Endothelial cell of umbilical vein (primary cell): ENCODE measurements at regions not wholly inside any gene's neighbourhood (a gene's known extent, or its start where the extent isn't known, plus 50 kb on each side); places are given as distances from the start of the nearest gene placed in this dataset.

Experiments used
- BruUV-seq: library from RNA; stranded (reverse); fragments of 400-500 nt; replicated peaks from 2 replicates; lab custom pipeline; 2021; lab: Mats Ljungman, UMichigan
- CTCF ChIA-PET: fragments of 300-600, 350-600 bp; sonication (Branson Sonifier 250); formaldehyde crosslinking; loops from one replicate; lab custom pipeline; 2021; ENCODE audit warnings: antibody characterized with exemption, inconsistent platforms; lab: Charles Lee
- POLR2A ChIA-PET: fragments of 300-600, 350-600 bp; sonication (Branson Sonifier 250); formaldehyde crosslinking; loops from one replicate; lab custom pipeline; 2021; ENCODE audit warnings: antibody characterized with exemption, inconsistent platforms; lab: Charles Lee
- DNase-seq: peaks from one replicate; pipeline ENCODE4 v3.0.0-alpha.2; 2011; ENCODE audit warnings: low read depth, low spot score
- FAIRE-seq: peaks from 2 replicates; lab custom pipeline; 2011; peaks lifted over from hg19 to GRCh38; lab: Jason Lieb, UNC
- H2AFZ ChIP-seq: 2 replicates; pipeline ENCODE4 v1.6.0; 2012; ENCODE audit warnings: low read depth, low read length, control low read depth, inconsistent platforms
- H3K27ac ChIP-seq: 2 replicates; pipeline ENCODE4 v1.5.1; 2011; ENCODE audit warnings: low read depth, mild to moderate bottlenecking, control low read depth, low read length, moderate library complexity; ENCODE audit not compliant: insufficient read depth
- H3K27me3 ChIP-seq, 2 experiments: 2 replicates each; pipeline versions ENCODE4 v1.6.0 to v1.6.1; 2011; ENCODE audit warnings: low read length in 2 of 2, mixed read lengths in 1 of 2; ENCODE audit not compliant: control insufficient read depth in 2 of 2, insufficient read depth in 2 of 2
- H3K36me3 ChIP-seq, 2 experiments: 2 replicates in 1 of 2; 3 replicates in 1 of 2; pipeline ENCODE4 v1.5.1; 2011; ENCODE audit warnings: low read length in 2 of 2, mild to moderate bottlenecking in 1 of 2, moderate library complexity in 1 of 2; ENCODE audit not compliant: control insufficient read depth in 2 of 2, insufficient read depth in 2 of 2; ENCODE audit errors: extremely low read depth in 1 of 2
- H3K4me1 ChIP-seq: 3 replicates; pipeline ENCODE4 v1.5.1; 2011; ENCODE audit warnings: mild to moderate bottlenecking, low read length; ENCODE audit not compliant: control insufficient read depth, insufficient read depth; ENCODE audit errors: extremely low read depth
- H3K4me2 ChIP-seq: 2 replicates; pipeline ENCODE4 v1.6.1; 2011; ENCODE audit warnings: low read length, control low read depth, mixed read lengths; ENCODE audit not compliant: insufficient read depth
- H3K4me3 ChIP-seq, 3 experiments: fragments of 200-600 bp in 1 of 3; sonication (generic), shearing (Covaris generic) in 1 of 3; replicated peaks in 1 of 3; 2 replicates each; pipeline ENCODE4 v1.5.1; 2011 to 2016; ENCODE audit warnings: control low read depth in 3 of 3, low read length in 3 of 3, mild to moderate bottlenecking in 2 of 3, inconsistent platforms in 1 of 3, low read depth in 1 of 3, moderate library complexity in 1 of 3; ENCODE audit not compliant: insufficient read depth in 1 of 3
- H3K79me2 ChIP-seq: 2 replicates; pipeline ENCODE4 v1.6.0; 2012; ENCODE audit warnings: low read length, inconsistent platforms; ENCODE audit not compliant: control insufficient read depth, insufficient read depth
- H3K9ac ChIP-seq: replicated peaks from 2 replicates; pipeline ENCODE3; 2011; ENCODE audit warnings: low read length, control low read depth; ENCODE audit not compliant: insufficient read depth; ENCODE audit errors: extremely low read depth
- H3K9me1 ChIP-seq: replicated peaks from 3 replicates; pipeline ENCODE4 v1.6.0; 2011; ENCODE audit warnings: mild to moderate bottlenecking, low read length; ENCODE audit not compliant: control insufficient read depth, insufficient read depth; ENCODE audit errors: extremely low read depth
- H3K9me3 ChIP-seq: replicated peaks from 2 replicates; pipeline ENCODE4 v1.5.1; 2012; ENCODE audit warnings: low read length, inconsistent platforms; ENCODE audit not compliant: control insufficient read depth, insufficient read depth
- H4K20me1 ChIP-seq: replicated peaks from 2 replicates; pipeline ENCODE3; 2011; ENCODE audit warnings: mild to moderate bottlenecking, low read length; ENCODE audit not compliant: control insufficient read depth, insufficient read depth; ENCODE audit errors: extremely low read depth
- EZH2 ChIP-seq: IDR thresholded peaks from 2 replicates; pipeline ENCODE4 v1.6.1; 2012; ENCODE audit warnings: borderline replicate concordance, low read depth, mild to moderate bottlenecking, moderate library complexity, low read length, inconsistent platforms; ENCODE audit not compliant: severe bottlenecking
- FOS ChIP-seq: IDR thresholded peaks from 2 replicates; pipeline ENCODE4 v1.6.1; 2011; ENCODE audit warnings: mild to moderate bottlenecking, low read length, moderate library complexity, borderline replicate concordance; ENCODE audit not compliant: insufficient read depth
- GATA2 ChIP-seq: IDR thresholded peaks from 2 replicates; pipeline ENCODE4 v1.7.0; 2011; ENCODE audit warnings: low read depth, mild to moderate bottlenecking, moderate library complexity, mixed read lengths, low read length; ENCODE audit not compliant: insufficient read length, insufficient read depth
- JUN ChIP-seq: IDR thresholded peaks from 2 replicates; pipeline ENCODE4 v1.6.1; 2011; ENCODE audit warnings: borderline replicate concordance, low read depth; ENCODE audit not compliant: insufficient read length, insufficient read depth
- MYC ChIP-seq: IDR thresholded peaks from one replicate; pipeline ENCODE4 v1.6.1; 2011; ENCODE audit warnings: mild to moderate bottlenecking, low read depth, low read length
- POLR2A ChIP-seq: IDR thresholded peaks from 2 replicates; pipeline ENCODE4 v1.6.1; 2012; ENCODE audit warnings: low read depth, mild to moderate bottlenecking, control low read depth, low read length
- POLR2AphosphoS5 ChIP-seq: IDR thresholded peaks from 2 replicates; pipeline ENCODE4 v1.6.1; 2012; ENCODE audit warnings: low read depth, mild to moderate bottlenecking, control low read depth, low read length, moderate library complexity; ENCODE audit not compliant: insufficient read depth
- dilution Hi-C: fragments of 300-500 bp; cut with MboI; formaldehyde crosslinking; loops from one replicate; pipeline ENCODE4 v1.15.0; 2019; ENCODE audit warnings: low sequenced_read_pairs; ENCODE audit not compliant: extremely low pct_ligation_motif_present
- intact Hi-C: fragments of 100-400 bp; cut with micrococcal nuclease; formaldehyde crosslinking; loops from one replicate; pipeline ENCODE4 v1.10.0; 2022
- TF ChIP-seq, protein P1 (sequence below): IDR thresholded peaks from 2 replicates; pipeline ENCODE4 v1.6.1; 2011; ENCODE audit not compliant: insufficient read depth, insufficient read length
- TF ChIP-seq, protein P2 (sequence below), 2 donors: IDR thresholded peaks; 1 replicate in 1 of 2; 2 replicates in 1 of 2; pipeline ENCODE4 v1.5.1; 2011; ENCODE audit warnings: low read length in 2 of 2, mild to moderate bottlenecking in 2 of 2, moderate library complexity in 2 of 2, control low read depth in 1 of 2, inconsistent platforms in 1 of 2, low read depth in 1 of 2; ENCODE audit not compliant: insufficient read depth in 1 of 2; ENCODE audit errors: extremely low read depth in 1 of 2

DNA sequence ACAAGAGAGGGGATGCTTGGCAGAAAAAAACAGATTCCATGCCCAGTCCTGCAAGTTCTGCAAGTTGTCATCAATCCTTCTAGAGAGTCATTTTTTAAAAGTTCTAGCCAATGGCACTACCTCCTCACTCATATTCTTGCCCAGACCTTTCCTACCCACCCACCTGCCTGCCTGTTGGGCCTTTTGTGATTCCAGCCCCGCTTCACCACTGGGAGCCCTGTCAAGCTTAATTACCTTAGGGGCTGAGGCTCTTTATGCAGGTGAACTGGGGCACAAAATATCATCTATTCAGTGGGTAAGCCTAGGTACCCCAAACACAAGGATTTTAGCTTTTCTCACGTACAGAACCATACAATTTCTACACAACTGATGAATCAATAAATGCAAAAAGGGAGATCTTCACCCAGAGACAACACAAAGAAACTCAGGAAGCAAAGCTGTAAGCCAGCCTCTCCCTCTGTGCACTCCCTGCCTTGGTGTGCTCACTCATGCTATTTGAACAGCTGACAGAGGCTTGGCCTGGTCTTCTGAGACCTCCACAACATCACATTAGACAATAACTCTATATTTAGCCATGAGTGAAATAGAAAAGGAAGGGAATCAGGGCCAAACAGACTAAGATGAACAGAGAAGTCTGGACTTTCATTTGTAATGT lies 222.6 kb downstream of the HTR7 start:
- H3K79me2 ChIP-seq = no peaks in the 10 kb centered on the region
- no peaks in the 10 kb centered on the region for H3K27me3 ChIP-seq
- no peaks in the 10 kb centered on the region for H3K9me3 ChIP-seq
- intact Hi-C loops (no loop called here), dilution Hi-C loops (no loop called here)
- H3K4me3 ChIP-seq = no peak overlapping the region
- no peak for TF ChIP-seq FOS
- no peak for TF ChIP-seq GATA2
- TF ChIP-seq, protein P1, sequence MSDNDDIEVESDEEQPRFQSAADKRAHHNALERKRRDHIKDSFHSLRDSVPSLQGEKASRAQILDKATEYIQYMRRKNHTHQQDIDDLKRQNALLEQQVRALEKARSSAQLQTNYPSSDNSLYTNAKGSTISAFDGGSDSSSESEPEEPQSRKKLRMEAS = no peak
- TF ChIP-seq MYC = no peak
- no peak for TF ChIP-seq EZH2
- TF ChIP-seq POLR2AphosphoS5 = no peak
- TF ChIP-seq, protein P2, sequence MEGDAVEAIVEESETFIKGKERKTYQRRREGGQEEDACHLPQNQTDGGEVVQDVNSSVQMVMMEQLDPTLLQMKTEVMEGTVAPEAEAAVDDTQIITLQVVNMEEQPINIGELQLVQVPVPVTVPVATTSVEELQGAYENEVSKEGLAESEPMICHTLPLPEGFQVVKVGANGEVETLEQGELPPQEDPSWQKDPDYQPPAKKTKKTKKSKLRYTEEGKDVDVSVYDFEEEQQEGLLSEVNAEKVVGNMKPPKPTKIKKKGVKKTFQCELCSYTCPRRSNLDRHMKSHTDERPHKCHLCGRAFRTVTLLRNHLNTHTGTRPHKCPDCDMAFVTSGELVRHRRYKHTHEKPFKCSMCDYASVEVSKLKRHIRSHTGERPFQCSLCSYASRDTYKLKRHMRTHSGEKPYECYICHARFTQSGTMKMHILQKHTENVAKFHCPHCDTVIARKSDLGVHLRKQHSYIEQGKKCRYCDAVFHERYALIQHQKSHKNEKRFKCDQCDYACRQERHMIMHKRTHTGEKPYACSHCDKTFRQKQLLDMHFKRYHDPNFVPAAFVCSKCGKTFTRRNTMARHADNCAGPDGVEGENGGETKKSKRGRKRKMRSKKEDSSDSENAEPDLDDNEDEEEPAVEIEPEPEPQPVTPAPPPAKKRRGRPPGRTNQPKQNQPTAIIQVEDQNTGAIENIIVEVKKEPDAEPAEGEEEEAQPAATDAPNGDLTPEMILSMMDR (IDR thresholded peaks at IDR 0.05; ENCODE audit: extremely low read depth in 1 of 2, insufficient read depth in 1 of 2, low read depth in 1 of 2, low read length in 2 of 2) = no peak
- TF ChIP-seq JUN = no peak
- TF ChIP-seq POLR2A = no peak
- ChIA-PET POLR2A (no interaction called here), CTCF (no interaction called here)
- DNase-seq (no peak), FAIRE-seq (no peak)
- H2AFZ ChIP-seq = no peak overlapping the region
- H3K4me1 ChIP-seq = no peaks in the 10 kb centered on the region
- no peaks in the 10 kb centered on the region for H4K20me1 ChIP-seq
- no peaks in the 10 kb centered on the region for H3K9me1 ChIP-seq
- no peak overlapping the region for H3K4me2 ChIP-seq
- H3K9ac ChIP-seq = no peak overlapping the region
- H3K27ac ChIP-seq = no peak overlapping the region
- no TSS peak for BruUV-seq
- no peaks in the 10 kb centered on the region for H3K36me3 ChIP-seq
